ENCODE measurements at regions not wholly inside any gene's neighbourhood (a gene's known extent, or its start where the extent isn't known, plus 50 kb on each side); places are given as distances from the start of the nearest gene placed in this dataset.

- no peaks in the 10 kb centered on the region for H3K27me3 Mint-ChIP-seq (ENCODE audit: insufficient read depth, low read depth, poor library complexity)
- Histone ChIP-seq H3K4me1 (ENCODE audit: insufficient read depth) (no peaks in the 10 kb centered on the region), H3K27me3 (ENCODE audit: insufficient read depth) (no peaks in the 10 kb centered on the region), H3K4me2 (no peak overlapping the region), H2AFZ (no peak overlapping the region), H3F3A (replicated peaks; ENCODE audit: low read depth) (no peaks in the 10 kb centered on the region), H3K79me2 (replicated peaks; ENCODE audit: insufficient read depth) (no peaks in the 10 kb centered on the region), H3K27ac (ENCODE audit: low read depth) (no peak overlapping the region), H4K20me1 (replicated peaks; ENCODE audit: insufficient read depth) (no peaks in the 10 kb centered on the region), H3K36me3 (ENCODE audit: insufficient read depth) (no peaks in the 10 kb centered on the region), H3K9me2 (ENCODE audit: insufficient read depth) (no peaks in the 10 kb centered on the region), H3K4me3 (no peak overlapping the region)
- H3K36me3 Mint-ChIP-seq (ENCODE audit: low read depth): no peaks in the 10 kb centered on the region
- H3K9me3 Mint-ChIP-seq: no peaks in the 10 kb centered on the region
- ATAC-seq (no peak), DNase-seq (ENCODE audit: low spot score) (no peak)
- H3K27ac Mint-ChIP-seq: no peak overlapping the region
- no peak overlapping the region for H3K4me3 Mint-ChIP-seq
- no peaks in the 10 kb centered on the region for H3K4me1 Mint-ChIP-seq
- TF ChIP-seq CREB1 (CRISPR knock-in tag; IDR thresholded peaks at IDR 0.05; ENCODE audit: low read depth): no peak
- no peak for TF ChIP-seq STAT1 (IDR thresholded peaks at IDR 0.05; ENCODE audit: unreplicated experiment)
- TF ChIP-seq CTCF (conservative IDR thresholded peaks at IDR 0.05; ENCODE audit: low read depth in 2 of 2): no peak
- TF ChIP-seq REST (IDR thresholded peaks at IDR 0.05; ENCODE audit: unreplicated experiment): no peak
- TF ChIP-seq JUNB (IDR thresholded peaks at IDR 0.05; ENCODE audit: unreplicated experiment): no peak
- TF ChIP-seq EZH2 (IDR thresholded peaks at IDR 0.05; ENCODE audit: low read depth, unreplicated experiment): no peak
- no peak for TF ChIP-seq ZNF331 (CRISPR knock-in tag; IDR thresholded peaks at IDR 0.05; ENCODE audit: low read depth)
- TF ChIP-seq EZH2phosphoT487 (IDR thresholded peaks at IDR 0.05; ENCODE audit: unreplicated experiment): no peak
- TF ChIP-seq ZNF462 (CRISPR knock-in tag; IDR thresholded peaks at IDR 0.05): no peak
- no peak for TF ChIP-seq ZNF114 (CRISPR knock-in tag; IDR thresholded peaks at IDR 0.05)
- no peak for TF ChIP-seq ETS1 (IDR thresholded peaks at IDR 0.05)
These were observed 628.3 kb upstream of the IGFBP3 start for GRCh38 chr7:46549347-46549746.
